ENCODE measurements at regions not wholly inside any gene's neighbourhood (a gene's known extent, or its start where the extent isn't known, plus 50 kb on each side); places are given as distances from the start of the nearest gene placed in this dataset.

DNA sequence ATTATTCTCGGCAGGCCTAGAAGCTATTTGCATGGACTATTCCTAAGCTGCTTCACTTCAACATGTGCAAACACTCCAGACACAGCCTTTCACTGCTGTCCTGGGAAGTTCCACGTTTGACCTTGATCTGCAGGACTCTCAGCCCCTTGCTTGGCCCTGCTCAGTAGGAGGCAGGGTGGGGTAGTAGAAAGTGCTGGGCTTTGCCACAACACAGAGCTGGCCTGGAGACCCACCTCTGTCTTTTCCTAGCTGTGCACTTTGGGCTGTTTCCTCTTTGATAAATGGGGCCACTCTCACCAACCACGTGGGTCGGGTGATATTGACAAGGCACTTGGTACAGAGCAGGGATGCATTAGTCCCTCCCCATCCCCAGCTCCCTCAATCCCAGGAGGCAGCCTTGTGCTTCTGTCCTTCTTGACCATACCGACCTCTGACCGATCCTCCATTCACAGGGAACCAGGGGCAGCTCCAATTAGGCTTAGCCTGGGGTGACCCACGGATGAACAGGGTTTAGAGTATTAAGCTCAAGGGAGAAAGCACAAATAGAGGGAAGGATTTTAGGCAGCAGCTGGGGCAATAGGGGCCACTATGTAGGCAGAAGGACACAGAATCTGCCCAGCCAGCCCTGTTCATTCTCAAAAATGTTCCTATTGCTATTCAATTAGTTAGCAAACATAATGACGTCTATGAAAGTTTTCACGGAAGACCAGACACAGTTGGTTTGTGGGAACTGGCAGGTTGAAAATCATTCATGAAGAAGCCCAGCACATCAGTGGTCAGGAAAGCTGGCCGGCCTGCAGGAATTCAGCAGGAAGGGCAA is 63.3 kb downstream of the SYNE3 start:
- Histone ChIP-seq H3K79me2 (ENCODE audit: control insufficient read depth, insufficient read depth, low read length, poor library complexity) (no peaks in the 10 kb centered on the region), H3K4ac (ENCODE audit: low read depth, low read length) (no peak overlapping the region), H3K4me3 (ENCODE audit: low read depth, low read length) (no peak overlapping the region), H4K8ac (ENCODE audit: low read depth, low read length) (no peak overlapping the region), H3K18ac (ENCODE audit: low read length) (no peak overlapping the region), H3K4me2 (ENCODE audit: low read length) (no peak overlapping the region), H3K23ac (ENCODE audit: low read length) (no peak overlapping the region), H2BK120ac (ENCODE audit: insufficient read depth, low read length, poor library complexity) (no peak overlapping the region), H3K4me1 (ENCODE audit: control insufficient read depth in 1 of 2, insufficient read depth in 2 of 2, low read length in 2 of 2) (no peaks in the 10 kb centered on the region), H2AFZ (ENCODE audit: insufficient read depth, low read length, poor library complexity) (no peak overlapping the region), H3K9ac (ENCODE audit: low read length) (no peak overlapping the region), H2BK5ac (ENCODE audit: low read depth, low read length, poor library complexity) (no peak overlapping the region), H3K14ac (ENCODE audit: low read length) (no peak overlapping the region), H3K36me3 (ENCODE audit: control insufficient read depth in 1 of 2, insufficient read depth in 2 of 2, low read length in 2 of 2) (no peaks in the 10 kb centered on the region), H3K9me3 (ENCODE audit: insufficient read depth, low read depth, low read length) (no peaks in the 10 kb centered on the region), H4K12ac (ENCODE audit: low read depth, low read length) (no peak overlapping the region), H3K27ac (ENCODE audit: low read depth, low read length) (no peak overlapping the region), H4K91ac (ENCODE audit: low read depth, low read length) (no peak overlapping the region), H2BK12ac (ENCODE audit: low read length) (no peak overlapping the region), H2AK5ac (ENCODE audit: low read length) (no peak overlapping the region), H3K27me3 (ENCODE audit: insufficient read depth, low read length) (no peaks in the 10 kb centered on the region), H3K79me1 (ENCODE audit: low read length) (no peaks in the 10 kb centered on the region)
- WGBS (ENCODE audit: extremely low coverage, insufficient coverage, insufficient read length): no CpG with 5 or more reads among the region's 10 CpGs
- DNase-seq: no peak

DNA sequence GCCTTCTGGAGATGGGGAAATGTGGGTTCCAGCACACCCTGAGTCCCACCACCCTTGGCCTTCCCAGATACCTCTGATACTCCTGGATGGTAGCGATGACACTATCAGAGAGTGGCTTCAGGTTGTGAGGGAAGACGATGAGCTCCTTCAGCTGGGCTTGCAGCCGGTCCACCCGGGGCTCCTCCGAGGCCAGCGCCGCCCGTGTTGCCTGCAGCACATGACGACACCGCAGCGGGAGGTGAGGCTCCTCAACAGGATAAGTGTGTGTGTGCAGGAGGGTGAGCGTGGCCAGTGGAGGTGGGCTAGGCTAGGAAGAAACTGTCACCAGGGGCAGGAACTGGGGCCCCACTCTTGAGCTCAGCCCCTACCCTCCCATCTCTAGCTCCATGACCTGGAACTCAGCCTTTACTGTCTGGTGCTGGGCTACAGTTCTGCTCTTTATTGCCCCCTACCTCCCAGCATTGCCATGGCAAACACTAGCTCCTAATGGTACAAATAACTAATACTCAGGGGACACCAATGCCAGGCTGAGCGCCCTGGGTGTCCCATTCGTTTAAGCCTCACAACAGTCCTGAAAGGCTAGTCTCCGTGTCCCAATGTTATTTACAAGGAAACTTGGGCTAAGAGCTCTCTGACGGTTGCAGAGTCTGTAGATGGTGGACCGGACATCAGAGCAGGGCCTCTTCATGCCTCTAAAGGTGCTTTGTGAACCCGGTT is 64.1 kb downstream of the SYNE3 start:
- H3K18ac ChIP-seq (ENCODE audit: low read length): no peak overlapping the region
- no CpG with 5 or more reads among the region's 18 CpGs for WGBS (ENCODE audit: extremely low coverage, insufficient coverage, insufficient read length)
- no peak overlapping the region for H2BK5ac ChIP-seq (ENCODE audit: low read depth, low read length, poor library complexity)
- H2AK5ac ChIP-seq (ENCODE audit: low read length): no peak overlapping the region
- H2BK120ac ChIP-seq (ENCODE audit: insufficient read depth, low read length, poor library complexity): no peak overlapping the region
- H3K36me3 ChIP-seq (ENCODE audit: control insufficient read depth in 1 of 2, insufficient read depth in 2 of 2, low read length in 2 of 2): no peaks in the 10 kb centered on the region
- peak in 1 of 2 donors; percentile 36 for DNase-seq
- H4K8ac ChIP-seq (ENCODE audit: low read depth, low read length): no peak overlapping the region
- H3K14ac ChIP-seq (ENCODE audit: low read length): no peak overlapping the region
- no peak overlapping the region for H3K4ac ChIP-seq (ENCODE audit: low read depth, low read length)
- no peaks in the 10 kb centered on the region for H3K27me3 ChIP-seq (ENCODE audit: insufficient read depth, low read length)
- no peak overlapping the region for H2AFZ ChIP-seq (ENCODE audit: insufficient read depth, low read length, poor library complexity)
- no peak overlapping the region for H3K4me3 ChIP-seq (ENCODE audit: low read depth, low read length)
- no peaks in the 10 kb centered on the region for H3K4me1 ChIP-seq (ENCODE audit: control insufficient read depth in 1 of 2, insufficient read depth in 2 of 2, low read length in 2 of 2)
- H4K91ac ChIP-seq (ENCODE audit: low read depth, low read length): no peak overlapping the region
- no peaks in the 10 kb centered on the region for H3K79me1 ChIP-seq (ENCODE audit: low read length)
- H3K79me2 ChIP-seq (ENCODE audit: control insufficient read depth, insufficient read depth, low read length, poor library complexity): no peaks in the 10 kb centered on the region
- H2BK12ac ChIP-seq (ENCODE audit: low read length): no peak overlapping the region
- no peak overlapping the region for H3K9ac ChIP-seq (ENCODE audit: low read length)
- no peaks in the 10 kb centered on the region for H3K9me3 ChIP-seq (ENCODE audit: insufficient read depth, low read depth, low read length)
- H3K27ac ChIP-seq (ENCODE audit: low read depth, low read length): no peak overlapping the region
- no peak overlapping the region for H3K4me2 ChIP-seq (ENCODE audit: low read length)
- no peak overlapping the region for H4K12ac ChIP-seq (ENCODE audit: low read depth, low read length)
- H3K23ac ChIP-seq (ENCODE audit: low read length): no peak overlapping the region

DNA sequence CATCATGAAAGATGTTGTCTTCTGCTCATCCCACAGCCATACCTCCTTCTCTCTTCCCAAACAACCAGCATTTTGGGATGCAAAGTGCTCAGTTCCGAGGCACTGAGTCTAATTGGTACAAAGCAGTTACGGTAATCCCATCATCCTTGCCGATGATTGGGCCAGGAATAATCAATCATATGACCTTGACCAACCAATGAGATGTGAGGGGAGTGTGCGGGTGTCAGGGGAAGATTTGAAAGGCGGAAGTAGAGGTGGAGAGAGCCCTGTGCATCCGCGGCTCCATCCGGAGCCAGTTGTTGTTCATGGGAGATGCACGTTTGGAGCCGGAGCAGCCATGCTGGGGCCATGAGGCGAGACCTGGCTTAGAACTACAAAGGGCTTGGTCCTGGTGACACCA is 67.3 kb downstream of the SYNE3 start:
- no peak overlapping the region for H3K27ac ChIP-seq (ENCODE audit: low read depth, low read length)
- no CpG with 5 or more reads among the region's 11 CpGs for WGBS (ENCODE audit: extremely low coverage, insufficient coverage, insufficient read length)

DNA sequence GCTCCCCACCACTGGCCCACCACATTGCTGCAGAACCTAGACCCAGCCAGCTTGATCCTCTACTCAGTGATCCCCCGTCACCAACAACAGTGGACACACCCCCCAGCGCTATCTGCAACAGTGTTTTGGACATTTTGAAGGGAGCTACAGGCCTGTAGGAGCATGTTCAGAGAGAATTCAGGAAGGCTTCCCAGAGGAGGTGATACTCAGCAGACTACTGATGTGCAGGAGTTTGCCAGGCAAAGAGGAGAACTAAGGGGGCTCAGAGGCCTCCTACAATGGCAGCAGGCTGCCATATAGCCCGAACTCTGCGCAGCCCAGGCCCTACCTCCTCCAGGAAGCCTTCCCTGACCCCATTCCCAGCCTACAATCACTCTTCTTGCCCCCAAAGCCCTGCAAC is 70.0 kb downstream of the SYNE3 start:
- Histone ChIP-seq H2AK5ac (ENCODE audit: low read length) (no peak overlapping the region), H3K27me3 (ENCODE audit: insufficient read depth, low read length) (no peaks in the 10 kb centered on the region), H3K23ac (ENCODE audit: low read length) (no peak overlapping the region), H3K36me3 (ENCODE audit: control insufficient read depth in 1 of 2, insufficient read depth in 2 of 2, low read length in 2 of 2) (no peaks in the 10 kb centered on the region), H3K4me1 (ENCODE audit: control insufficient read depth in 1 of 2, insufficient read depth in 2 of 2, low read length in 2 of 2) (peaks cover 4 to 6% of the 10 kb centered on the region in 2 experiments), H3K4ac (ENCODE audit: low read depth, low read length) (no peak overlapping the region), H2AFZ (ENCODE audit: insufficient read depth, low read length, poor library complexity) (no peak overlapping the region), H3K79me2 (ENCODE audit: control insufficient read depth, insufficient read depth, low read length, poor library complexity) (no peaks in the 10 kb centered on the region), H3K4me3 (ENCODE audit: low read depth, low read length) (no peak overlapping the region), H3K79me1 (ENCODE audit: low read length) (no peaks in the 10 kb centered on the region), H3K9ac (ENCODE audit: low read length) (no peak overlapping the region), H2BK120ac (ENCODE audit: insufficient read depth, low read length, poor library complexity) (no peak overlapping the region), H2BK5ac (ENCODE audit: low read depth, low read length, poor library complexity) (no peak overlapping the region), H3K4me2 (ENCODE audit: low read length) (no peak overlapping the region), H3K9me3 (ENCODE audit: insufficient read depth, low read depth, low read length) (no peaks in the 10 kb centered on the region), H4K91ac (ENCODE audit: low read depth, low read length) (no peak overlapping the region), H4K12ac (ENCODE audit: low read depth, low read length) (no peak overlapping the region), H3K14ac (ENCODE audit: low read length) (no peak overlapping the region), H3K27ac (ENCODE audit: low read depth, low read length) (no peak overlapping the region), H4K8ac (ENCODE audit: low read depth, low read length) (no peak overlapping the region), H2BK12ac (ENCODE audit: low read length) (no peak overlapping the region), H3K18ac (ENCODE audit: low read length) (no peak overlapping the region)
- no peak for DNase-seq
- no CpG with 5 or more reads among the region's 4 CpGs for WGBS (ENCODE audit: extremely low coverage, insufficient coverage, insufficient read length)

More for the DNA sequence above, 67.3 kb downstream of the SYNE3 start:
- H3K4me3 ChIP-seq (ENCODE audit: low read depth, low read length): no peak overlapping the region
- H3K9ac ChIP-seq (ENCODE audit: low read length): no peak overlapping the region
- DNase-seq: no peak
- no peak overlapping the region for H2BK12ac ChIP-seq (ENCODE audit: low read length)
- no peak overlapping the region for H4K91ac ChIP-seq (ENCODE audit: low read depth, low read length)
- no peak overlapping the region for H3K4ac ChIP-seq (ENCODE audit: low read depth, low read length)
- no peak overlapping the region for H2AFZ ChIP-seq (ENCODE audit: insufficient read depth, low read length, poor library complexity)
- no peaks in the 10 kb centered on the region for H3K27me3 ChIP-seq (ENCODE audit: insufficient read depth, low read length)
- H2AK5ac ChIP-seq (ENCODE audit: low read length): no peak overlapping the region
- no peak overlapping the region for H3K23ac ChIP-seq (ENCODE audit: low read length)
- no peak overlapping the region for H4K8ac ChIP-seq (ENCODE audit: low read depth, low read length)
- no peak overlapping the region for H2BK5ac ChIP-seq (ENCODE audit: low read depth, low read length, poor library complexity)
- no peak overlapping the region for H3K4me2 ChIP-seq (ENCODE audit: low read length)
- no peak overlapping the region for H3K18ac ChIP-seq (ENCODE audit: low read length)
- no peaks in the 10 kb centered on the region for H3K36me3 ChIP-seq (ENCODE audit: control insufficient read depth in 1 of 2, insufficient read depth in 2 of 2, low read length in 2 of 2)
- H3K79me1 ChIP-seq (ENCODE audit: low read length): no peaks in the 10 kb centered on the region
- no peaks in the 10 kb centered on the region for H3K9me3 ChIP-seq (ENCODE audit: insufficient read depth, low read depth, low read length)
- H3K14ac ChIP-seq (ENCODE audit: low read length): no peak overlapping the region
- no peak overlapping the region for H4K12ac ChIP-seq (ENCODE audit: low read depth, low read length)
- H2BK120ac ChIP-seq (ENCODE audit: insufficient read depth, low read length, poor library complexity): no peak overlapping the region
- H3K4me1 ChIP-seq (ENCODE audit: control insufficient read depth in 1 of 2, insufficient read depth in 2 of 2, low read length in 2 of 2): peaks cover 4 to 5% of the 10 kb centered on the region in 2 experiments
- no peaks in the 10 kb centered on the region for H3K79me2 ChIP-seq (ENCODE audit: control insufficient read depth, insufficient read depth, low read length, poor library complexity)

Data from trophoblast cell (in vitro differentiated cells and primary cell).